Peyer's patch (tissue), 4 donors: ENCODE measurements at regions not wholly inside any gene's neighbourhood (a gene's known extent, or its start where the extent isn't known, plus 50 kb on each side); places are given as distances from the start of the nearest gene placed in this dataset.

Experiments used
- DNase-seq, 3 donors: peaks; one replicate each; pipeline ENCODE4 v3.0.0-alpha.2; 2017 to 2019
- H3K27ac ChIP-seq, 4 donors: fragments of 200-600 bp; sonication (generic); one replicate each; pipeline ENCODE4 v1.5.1; 2016 to 2019
- H3K27me3 ChIP-seq, 2 donors: fragments of 200-600 bp; sonication (generic); one replicate each; pipeline ENCODE4 v1.5.1; 2019
- H3K36me3 ChIP-seq, 3 donors: fragments of 200-600 bp; sonication (generic); one replicate each; pipeline ENCODE4 v1.5.1; 2016 to 2019
- H3K4me1 ChIP-seq, 4 donors: fragments of 200-600 bp; sonication (generic); one replicate each; pipeline ENCODE4 v1.5.1; 2016 to 2019
- H3K4me3 ChIP-seq, 4 donors: fragments of 200-600 bp; sonication (generic); 1 replicate in 3 of 4; 2 replicates in 1 of 4; pipeline ENCODE4 v1.5.1; 2016 to 2019; ENCODE audit warnings: mild to moderate bottlenecking in 1 of 4
- H3K9me3 ChIP-seq, 4 donors: fragments of 200-600 bp; sonication (generic); one replicate each; pipeline ENCODE4 v1.5.1; 2016 to 2019; ENCODE audit warnings: mild to moderate bottlenecking in 1 of 4
- CTCF ChIP-seq, 6 experiments: fragments of 450-650 bp in 4 of 6; fragments of 200-600 bp in 2 of 6; sonication (generic) in 1 of 6; IDR thresholded peaks; one replicate each; pipeline ENCODE4 v1.5.1; 2017 to 2019; ENCODE audit warnings: antibody characterized with exemption in 6 of 6, mild to moderate bottlenecking in 3 of 6, moderate library complexity in 1 of 6
- POLR2A ChIP-seq, 2 donors: fragments of 450-650 bp; IDR thresholded peaks; one replicate each; pipeline ENCODE4 v1.5.1; 2017; ENCODE audit warnings: antibody characterized with exemption in 2 of 2, mild to moderate bottlenecking in 2 of 2, moderate library complexity in 2 of 2

DNA sequence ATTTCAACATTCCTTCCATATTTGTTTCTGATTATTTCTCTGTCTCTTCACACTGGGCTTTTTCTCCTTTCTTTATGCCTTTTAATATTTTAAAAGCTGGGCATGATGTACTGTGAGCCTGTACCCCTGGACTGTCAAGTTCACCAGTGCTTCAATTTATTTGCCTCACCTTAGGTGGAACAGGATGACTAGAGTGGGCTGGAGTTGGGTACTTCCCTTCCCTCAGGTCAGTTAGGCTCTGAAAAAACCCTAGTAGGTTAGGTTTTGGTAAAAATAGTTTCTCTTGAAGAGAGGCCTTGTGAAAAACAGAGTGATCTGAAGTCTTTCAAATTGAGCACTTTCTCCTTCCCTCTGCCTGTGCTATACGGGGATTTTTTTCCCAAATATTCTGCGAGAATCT, 163.0 kb upstream of the LYPLAL1 start:
- no peak for TF ChIP-seq POLR2A (IDR thresholded peaks at IDR 0.05)
- no peak for TF ChIP-seq CTCF (IDR thresholded peaks at IDR 0.05)
- H3K4me1 ChIP-seq = no peaks in the 10 kb centered on the region
- no peaks in the 10 kb centered on the region for H3K9me3 ChIP-seq
- no peak for DNase-seq
- H3K27me3 ChIP-seq = no peaks in the 10 kb centered on the region
- H3K27ac ChIP-seq = no peak overlapping the region
- no peak overlapping the region for H3K4me3 ChIP-seq
- H3K36me3 ChIP-seq = no peaks in the 10 kb centered on the region

GRCh38 chr1:219020386-219020785, 153.3 kb upstream of the LYPLAL1 start:
- Histone ChIP-seq H3K36me3 (no peaks in the 10 kb centered on the region), H3K4me1 (no peaks in the 10 kb centered on the region), H3K27ac (no peak overlapping the region), H3K9me3 (no peaks in the 10 kb centered on the region), H3K27me3 (no peaks in the 10 kb centered on the region), H3K4me3 (no peak overlapping the region)
- TF ChIP-seq POLR2A (IDR thresholded peaks at IDR 0.05) (no peak), CTCF (IDR thresholded peaks at IDR 0.05) (no peak)
- no peak for DNase-seq

DNA sequence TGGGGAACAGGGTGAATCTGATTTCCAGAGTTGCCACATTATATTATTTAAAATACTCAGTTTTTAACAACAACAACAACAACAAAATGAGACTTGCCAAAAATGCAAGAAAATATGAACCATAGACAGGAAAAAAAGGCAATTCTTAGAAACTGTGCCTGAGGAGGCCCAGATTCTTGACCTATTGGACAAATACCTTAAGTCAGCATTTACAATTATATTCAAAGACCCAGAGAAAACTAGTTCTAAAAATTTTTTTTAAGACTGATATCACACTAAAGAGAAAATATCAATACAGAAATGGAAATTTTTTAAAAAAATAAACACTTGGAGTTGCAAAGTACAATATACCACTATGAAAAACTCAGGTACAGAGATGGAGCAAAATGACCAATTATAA, 152.8 kb upstream of the LYPLAL1 start:
- Histone ChIP-seq H3K4me3 (no peak overlapping the region), H3K4me1 (no peaks in the 10 kb centered on the region), H3K27me3 (no peaks in the 10 kb centered on the region), H3K9me3 (no peaks in the 10 kb centered on the region), H3K36me3 (no peaks in the 10 kb centered on the region), H3K27ac (no peak overlapping the region)
- DNase-seq = no peak
- no peak for TF ChIP-seq CTCF (IDR thresholded peaks at IDR 0.05)
- no peak for TF ChIP-seq POLR2A (IDR thresholded peaks at IDR 0.05)

DNA sequence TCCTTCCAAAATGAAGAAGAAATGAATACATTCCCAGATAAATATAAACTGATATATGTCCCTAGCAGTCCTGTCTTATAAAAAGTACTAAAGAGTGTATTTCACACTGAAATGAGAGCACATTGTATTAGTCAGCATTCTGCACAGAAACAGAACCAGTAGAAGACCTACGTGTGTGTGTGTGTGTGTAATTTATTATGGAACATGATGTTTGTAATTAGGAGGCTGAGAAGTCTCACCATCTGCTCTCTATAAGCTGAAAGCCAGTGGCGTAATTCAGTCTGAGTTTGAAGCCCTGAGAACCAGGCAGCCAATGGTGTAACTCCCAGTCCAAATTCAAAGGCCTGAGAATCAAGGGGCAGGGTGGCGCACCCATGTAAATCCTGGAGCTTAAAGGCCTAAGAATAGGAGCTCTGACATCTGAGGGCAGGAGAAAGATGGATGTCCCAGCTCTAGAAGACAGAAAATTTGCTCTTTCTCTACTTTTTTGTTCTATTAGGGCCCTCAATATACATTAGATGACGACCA, 146.5 kb upstream of the LYPLAL1 start:
- no peak overlapping the region for H3K4me3 ChIP-seq
- no peak overlapping the region for H3K27ac ChIP-seq
- no peaks in the 10 kb centered on the region for H3K27me3 ChIP-seq
- no peak for DNase-seq
- no peaks in the 10 kb centered on the region for H3K4me1 ChIP-seq
- TF ChIP-seq POLR2A (IDR thresholded peaks at IDR 0.05) (no peak), CTCF (IDR thresholded peaks at IDR 0.05) (no peak)
- H3K9me3 ChIP-seq = no peaks in the 10 kb centered on the region
- no peaks in the 10 kb centered on the region for H3K36me3 ChIP-seq

GRCh38 chr1:219031809-219032208, 141.9 kb upstream of the LYPLAL1 start:
- Histone ChIP-seq H3K4me1 (no peaks in the 10 kb centered on the region), H3K27me3 (no peaks in the 10 kb centered on the region), H3K36me3 (no peaks in the 10 kb centered on the region), H3K27ac (no peak overlapping the region), H3K9me3 (no peaks in the 10 kb centered on the region), H3K4me3 (no peak overlapping the region)
- no peak for DNase-seq
- TF ChIP-seq POLR2A (IDR thresholded peaks at IDR 0.05) (no peak), CTCF (IDR thresholded peaks at IDR 0.05) (no peak)

- Histone ChIP-seq H3K36me3 (no peaks in the 10 kb centered on the region), H3K27me3 (no peaks in the 10 kb centered on the region), H3K9me3 (no peaks in the 10 kb centered on the region), H3K27ac (no peak overlapping the region), H3K4me1 (no peaks in the 10 kb centered on the region), H3K4me3 (no peak overlapping the region)
- TF ChIP-seq POLR2A (IDR thresholded peaks at IDR 0.05) (no peak), CTCF (IDR thresholded peaks at IDR 0.05) (no peak)
- DNase-seq = no peak
These were observed 135.3 kb upstream of the LYPLAL1 start for GRCh38 chr1:219038398-219038797.
